Retinal pigment epithelial cell (primary cell): ENCODE measurements at regions not wholly inside any gene's neighbourhood (a gene's known extent, or its start where the extent isn't known, plus 50 kb on each side); places are given as distances from the start of the nearest gene placed in this dataset.
"Not testable (repeated sequence)": the region's sequence is repeated elsewhere in the genome, so short reads cannot be mapped to it uniquely, and the experiment has no call there.

Experiments
- DNase-seq: peaks from one replicate; pipeline ENCODE4 v3.0.0-alpha.2; 2010; ENCODE audit warnings: low read depth
- H3K4me3 ChIP-seq: 2 replicates; pipeline ENCODE4 v1.5.1; 2011; ENCODE audit warnings: mild to moderate bottlenecking, low read length, control low read depth, moderate library complexity
- CTCF ChIP-seq: conservative IDR thresholded peaks from 2 replicates; pipeline ENCODE4 v1.5.1; 2011; ENCODE audit warnings: low read depth, low read length, control low read depth, inconsistent platforms

GRCh38 chr12:96085475-96085874 is 50.1 kb upstream of the LTA4H start:
- no peak for DNase-seq
- no peak overlapping the region for H3K4me3 ChIP-seq
- TF ChIP-seq CTCF = no peak

- DNase-seq, H3K4me3 ChIP-seq: not testable (repeated sequence)
These were observed 50.8 kb upstream of the LTA4H start for GRCh38 chr12:96086190-96086589.

GRCh38 chr12:96091833-96092232 is 56.4 kb upstream of the LTA4H start:
- H3K4me3 ChIP-seq = no peak overlapping the region
- peak; percentile 23 for TF ChIP-seq CTCF
- no peak for DNase-seq

GRCh38 chr12:96093543-96094196 is 58.3 kb upstream of the LTA4H start:
- DNase-seq = no peak
- no peak for TF ChIP-seq CTCF

GRCh38 chr12:96094201-96094600 is 58.8 kb upstream of the LTA4H start:
- TF ChIP-seq CTCF = no peak
- no peak overlapping the region for H3K4me3 ChIP-seq
- no peak for DNase-seq

More at GRCh38 chr12:96093543-96094196, 58.3 kb upstream of the LTA4H start:
- H3K4me3 ChIP-seq = no peak overlapping the region

- no peak for DNase-seq
- TF ChIP-seq CTCF = no peak
- no peak overlapping the region for H3K4me3 ChIP-seq
These were observed 63.2 kb upstream of the LTA4H start for GRCh38 chr12:96098631-96099030.

- no peak for DNase-seq
- no peak overlapping the region for H3K4me3 ChIP-seq
- TF ChIP-seq CTCF = no peak
These were observed 64.0 kb upstream of the LTA4H start for GRCh38 chr12:96099421-96099820.
